Immature natural killer cell (primary cell): ENCODE measurements at regions not wholly inside any gene's neighbourhood (a gene's known extent, or its start where the extent isn't known, plus 50 kb on each side); places are given as distances from the start of the nearest gene placed in this dataset.
"Not testable (repeated sequence)": the region's sequence is repeated elsewhere in the genome, so short reads cannot be mapped to it uniquely, and the experiment has no call there.

ENCODE experiments used
- DNase-seq, 3 donors: peaks; one replicate each; pipeline ENCODE4 v3.0.0; 2022; ENCODE audit warnings: mixed read lengths in 1 of 3
- H3K27ac Mint-ChIP-seq, 6 donors: one replicate each; pipeline ENCODE4 v1.8.0; 2020; ENCODE audit warnings: mixed read lengths in 6 of 6, mild to moderate bottlenecking in 5 of 6, inconsistent platforms in 4 of 6, moderate library complexity in 3 of 6
- H3K27me3 Mint-ChIP-seq, 3 donors: one replicate each; pipeline ENCODE4 v1.8.0; 2020 to 2021; ENCODE audit warnings: low read depth in 3 of 3, mild to moderate bottlenecking in 3 of 3, mixed read lengths in 3 of 3, moderate library complexity in 3 of 3, inconsistent platforms in 1 of 3
- H3K36me3 Mint-ChIP-seq, 3 donors: one replicate each; pipeline ENCODE4 v1.8.0; 2020; ENCODE audit warnings: mixed read lengths in 3 of 3, inconsistent platforms in 2 of 3, mild to moderate bottlenecking in 2 of 3
- H3K4me1 Mint-ChIP-seq, 2 donors: one replicate each; pipeline ENCODE4 v1.8.0; 2020; ENCODE audit warnings: inconsistent platforms in 2 of 2, mild to moderate bottlenecking in 2 of 2, mixed read lengths in 2 of 2, moderate library complexity in 1 of 2
- H3K4me3 Mint-ChIP-seq, 5 donors: one replicate each; pipeline ENCODE4 v1.8.0; 2020; ENCODE audit warnings: mild to moderate bottlenecking in 5 of 5, mixed read lengths in 5 of 5, inconsistent platforms in 3 of 5, moderate library complexity in 3 of 5
- H3K9me3 Mint-ChIP-seq, 6 donors: one replicate each; pipeline ENCODE4 v1.8.0; 2020; ENCODE audit warnings: mild to moderate bottlenecking in 6 of 6, mixed read lengths in 6 of 6, inconsistent platforms in 4 of 6, moderate library complexity in 3 of 6

- Mint-ChIP-seq H3K9me3 (no peaks in the 10 kb centered on the region), H3K27me3 (peaks cover 0 to 3% (median 3%) of the 10 kb centered on the region in 3 donors), H3K4me1 (peaks cover 8 to 11% of the 10 kb centered on the region in 2 donors), H3K36me3 (no peaks in the 10 kb centered on the region), H3K4me3 (no peak overlapping the region), H3K27ac (peak overlapping the region in 1 of 6 donors; percentile 0)
- DNase-seq = no peak
Observed at GRCh38 chr2:241997017-241997416, 127.5 kb downstream of the RTP5 start.

- no peak for DNase-seq
- Mint-ChIP-seq H3K4me1 (peaks cover 8 to 11% of the 10 kb centered on the region in 2 donors), H3K36me3 (no peaks in the 10 kb centered on the region), H3K27ac (no peak overlapping the region), H3K27me3 (peaks cover 0 to 5% (median 4%) of the 10 kb centered on the region in 3 donors), H3K9me3 (no peaks in the 10 kb centered on the region), H3K4me3 (no peak overlapping the region)
Observed at GRCh38 chr2:241999184-241999583, 129.7 kb downstream of the RTP5 start.

- Mint-ChIP-seq H3K4me1 (peaks cover 8 to 11% of the 10 kb centered on the region in 2 donors), H3K4me3 (no peak overlapping the region), H3K36me3 (no peaks in the 10 kb centered on the region), H3K27me3 (peaks cover 4 to 16% (median 10%) of the 10 kb centered on the region in 3 donors), H3K9me3 (no peaks in the 10 kb centered on the region), H3K27ac (no peak overlapping the region)
- DNase-seq = no peak
Observed at GRCh38 chr2:242001853-242002252, 132.3 kb downstream of the RTP5 start.

- H3K27ac Mint-ChIP-seq = peak overlapping the region in 1 of 6 donors; percentile 50
- no peaks in the 10 kb centered on the region for H3K9me3 Mint-ChIP-seq
- DNase-seq = no peak
- H3K4me1 Mint-ChIP-seq = peaks cover 8 to 11% of the 10 kb centered on the region in 2 donors
- H3K4me3 Mint-ChIP-seq = no peak overlapping the region
- no peaks in the 10 kb centered on the region for H3K36me3 Mint-ChIP-seq
- H3K27me3 Mint-ChIP-seq = peaks cover 4 to 16% (median 10%) of the 10 kb centered on the region in 3 donors
Observed at GRCh38 chr2:242002944-242003343, 133.4 kb downstream of the RTP5 start.

- H3K9me3 Mint-ChIP-seq = no peaks in the 10 kb centered on the region
- H3K4me3 Mint-ChIP-seq = no peak overlapping the region
- no peak overlapping the region for H3K27ac Mint-ChIP-seq
- H3K36me3 Mint-ChIP-seq = no peaks in the 10 kb centered on the region
- H3K4me1 Mint-ChIP-seq = peaks cover 8 to 11% of the 10 kb centered on the region in 2 donors
- no peak for DNase-seq
- H3K27me3 Mint-ChIP-seq = peaks cover 4 to 19% (median 10%) of the 10 kb centered on the region in 3 donors
Observed at GRCh38 chr2:242004223-242004901, 134.8 kb downstream of the RTP5 start.

- Mint-ChIP-seq H3K27ac (no peak overlapping the region), H3K4me3 (no peak overlapping the region), H3K4me1 (peaks cover 8 to 11% of the 10 kb centered on the region in 2 donors), H3K27me3 (peaks cover 1 to 16% (median 10%) of the 10 kb centered on the region in 3 donors), H3K36me3 (no peaks in the 10 kb centered on the region), H3K9me3 (no peaks in the 10 kb centered on the region)
- DNase-seq = no peak
Observed at GRCh38 chr2:242004902-242005230, 135.3 kb downstream of the RTP5 start.

GRCh38 chr2:242006091-242006634 lies 136.6 kb downstream of the RTP5 start:
- not testable (repeated sequence) for H3K4me1 Mint-ChIP-seq, H3K27ac Mint-ChIP-seq, DNase-seq, H3K36me3 Mint-ChIP-seq, H3K4me3 Mint-ChIP-seq, H3K9me3 Mint-ChIP-seq
- H3K27me3 Mint-ChIP-seq = peaks cover 1 to 19% (median 10%) of the 10 kb centered on the region in 3 donors

GRCh38 chr2:242008908-242009307 lies 139.4 kb downstream of the RTP5 start:
- not testable (repeated sequence) for H3K9me3 Mint-ChIP-seq, H3K4me3 Mint-ChIP-seq, H3K36me3 Mint-ChIP-seq, DNase-seq, H3K27ac Mint-ChIP-seq
- Mint-ChIP-seq H3K4me1 (peaks cover 8 to 16% of the 10 kb centered on the region in 2 donors), H3K27me3 (peaks cover 4 to 16% (median 10%) of the 10 kb centered on the region in 3 donors)

GRCh38 chr2:242009846-242010245 lies 140.3 kb downstream of the RTP5 start:
- H3K9me3 Mint-ChIP-seq, H3K27ac Mint-ChIP-seq, H3K36me3 Mint-ChIP-seq, DNase-seq, H3K4me3 Mint-ChIP-seq: not testable (repeated sequence)
- H3K4me1 Mint-ChIP-seq = peaks cover 8 to 16% of the 10 kb centered on the region in 2 donors
- peaks cover 5 to 13% (median 10%) of the 10 kb centered on the region in 3 donors for H3K27me3 Mint-ChIP-seq

GRCh38 chr2:242010252-242011166 lies 141.0 kb downstream of the RTP5 start:
- Mint-ChIP-seq H3K27me3 (peaks cover 6 to 11% (median 9%) of the 10 kb centered on the region in 3 donors), H3K4me1 (peaks cover 8 to 16% of the 10 kb centered on the region in 2 donors), H3K27ac (peak overlapping the region in 3 of 6 donors; percentile 24 to 40 (median 34))
- not testable (repeated sequence) for H3K36me3 Mint-ChIP-seq, H3K9me3 Mint-ChIP-seq, H3K4me3 Mint-ChIP-seq, DNase-seq

- no peaks in the 10 kb centered on the region for H3K9me3 Mint-ChIP-seq
- no peak overlapping the region for H3K4me3 Mint-ChIP-seq
- peaks cover 4 to 7% (median 7%) of the 10 kb centered on the region in 3 donors for H3K27me3 Mint-ChIP-seq
- peaks cover 8 to 16% of the 10 kb centered on the region in 2 donors for H3K4me1 Mint-ChIP-seq
- DNase-seq = peak; percentile 36 to 50 (median 46)
- H3K36me3 Mint-ChIP-seq = no peaks in the 10 kb centered on the region
- H3K27ac Mint-ChIP-seq = peak overlapping the region in 2 of 6 donors; percentile 34 to 40
Observed at GRCh38 chr2:242011167-242011513, 141.6 kb downstream of the RTP5 start.

- Mint-ChIP-seq H3K27ac (peak overlapping the region in 1 of 6 donors; percentile 40), H3K27me3 (peaks cover 2 to 7% (median 6%) of the 10 kb centered on the region in 3 donors), H3K36me3 (no peaks in the 10 kb centered on the region), H3K9me3 (no peaks in the 10 kb centered on the region), H3K4me3 (no peak overlapping the region), H3K4me1 (peaks cover 8 to 16% of the 10 kb centered on the region in 2 donors)
- no peak for DNase-seq
Observed at GRCh38 chr2:242011516-242011915, 142.0 kb downstream of the RTP5 start.

- H3K27ac Mint-ChIP-seq = no peak overlapping the region
- DNase-seq = no peak
- H3K4me3 Mint-ChIP-seq = no peak overlapping the region
- H3K9me3 Mint-ChIP-seq = no peaks in the 10 kb centered on the region
- H3K36me3 Mint-ChIP-seq = no peaks in the 10 kb centered on the region
- peaks cover 8 to 16% of the 10 kb centered on the region in 2 donors for H3K4me1 Mint-ChIP-seq
- H3K27me3 Mint-ChIP-seq = peaks cover 2 to 7% (median 6%) of the 10 kb centered on the region in 3 donors
Observed at GRCh38 chr2:242011991-242012764, 142.6 kb downstream of the RTP5 start.
